ENCODE measurements at regions not wholly inside any gene's neighbourhood (a gene's known extent, or its start where the extent isn't known, plus 50 kb on each side); places are given as distances from the start of the nearest gene placed in this dataset.
A peak's percentile ranks its signal among the peaks of the same experiment; 100 is the strongest.

DNA sequence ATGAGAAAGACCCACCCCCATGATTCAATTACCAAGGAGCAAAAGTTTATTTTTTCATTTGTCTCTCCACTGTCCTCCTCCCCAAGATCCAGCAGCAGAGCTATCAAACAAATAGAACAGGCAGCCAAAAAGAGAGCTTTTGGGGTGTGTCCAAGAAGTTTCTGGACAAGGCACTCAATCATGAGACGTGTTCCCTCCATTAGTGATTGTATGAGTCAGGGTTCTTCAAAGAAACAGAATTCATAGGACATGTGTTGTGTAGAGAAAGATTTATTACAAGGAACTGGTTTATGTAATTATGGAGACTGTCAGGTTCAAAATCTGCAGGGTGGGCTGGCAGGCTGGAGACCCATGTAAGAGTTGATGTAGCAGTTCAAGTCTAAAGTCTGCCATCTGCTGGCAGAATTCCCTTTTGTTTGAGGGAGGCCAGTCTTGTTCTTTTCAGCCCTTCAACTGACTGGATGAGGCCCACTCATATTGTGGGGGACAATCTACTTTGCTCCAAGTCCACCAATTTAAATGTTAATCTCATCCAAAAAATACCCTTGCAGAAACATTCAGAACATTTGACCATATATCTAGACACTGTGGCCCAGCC is 248.1 kb upstream of the OPRM1 start:
- Histone ChIP-seq H2AFZ (ENCODE audit: low read length) (no peak overlapping the region), H3K27me3 (ENCODE audit: control insufficient read depth in 1 of 2, insufficient read depth in 2 of 2, low read length in 2 of 2) (no peaks in the 10 kb centered on the region), H3K4me2 (ENCODE audit: low read depth, low read length) (no peak overlapping the region), H3K4me3 (replicated peaks in 1 of 3; ENCODE audit: insufficient read depth in 1 of 3, low read depth in 2 of 3, low read length in 3 of 3) (no peak overlapping the region), H3K79me2 (ENCODE audit: insufficient read depth, low read length) (no peaks in the 10 kb centered on the region), H3K36me3 (replicated peaks in 1 of 2; ENCODE audit: control insufficient read depth in 1 of 2, insufficient read depth in 2 of 2, low read length in 2 of 2) (no peaks in the 10 kb centered on the region), H3K9ac (ENCODE audit: insufficient read depth, low read depth, low read length) (no peak overlapping the region), H3K27ac (ENCODE audit: extremely low read length, insufficient read depth, low read length) (no peak overlapping the region), H3K9me3 (ENCODE audit: low read length) (no peaks in the 10 kb centered on the region), H3K4me1 (ENCODE audit: insufficient read depth, low read length) (peaks cover 7% of the 10 kb centered on the region), H4K20me1 (ENCODE audit: insufficient read depth, low read length) (no peaks in the 10 kb centered on the region)
- intact Hi-C loops (cut with micrococcal nuclease; ENCODE audit: unreplicated experiment) (loop anchor here (1.0 kb wide), 1 partner anchor 560 kb away; no protein-coding TSS in a partner anchor), in situ Hi-C loops (cut with HindIII; ENCODE audit: extremely low pct_ligation_motif_present, low pct_unique_long_range_greater_than_20kb) (no loop called here)
- POLR2A ChIA-PET, result no interaction called here
- FAIRE-seq (no peak), DNase-seq (ENCODE audit: low spot score) (peak; percentile 37), ATAC-seq (peak; percentile 60)
- BruUV-seq (replicated peaks), result no TSS peak
- 60% methylated on average over 1 of the region's 1 CpG for WGBS (ENCODE audit: low lambda C conversion rate)
- CTCF ChIA-PET (ENCODE audit: low intra/inter-chr PET ratio, low total read pairs), result no interaction called here
- TF ChIP-seq SMARCC2 (IDR thresholded peaks at IDR 0.05) (no peak), CTCF (CRISPR knock-in tag; IDR thresholded peaks at IDR 0.05) (peak; percentile 50), STAG1 (CRISPR knock-in tag; IDR thresholded peaks at IDR 0.05) (peak; percentile 19; the same call in 1 of the 2 replicates), ZBTB7A (CRISPR knock-in tag; IDR thresholded peaks at IDR 0.05) (no peak), AGO2 (optimal IDR thresholded peaks at IDR 0.05; ENCODE audit: low read depth, low read length) (no peak), SMC3 (IDR thresholded peaks at IDR 0.05; ENCODE audit: low read length) (0 out of 2 replicates have a peak, but pooled peaks have one; percentile 29), NCOA5 (CRISPR knock-in tag; IDR thresholded peaks at IDR 0.05) (no peak), CHCHD3 (CRISPR knock-in tag; IDR thresholded peaks at IDR 0.05) (no peak)
- TF ChIP-seq, protein P1, sequence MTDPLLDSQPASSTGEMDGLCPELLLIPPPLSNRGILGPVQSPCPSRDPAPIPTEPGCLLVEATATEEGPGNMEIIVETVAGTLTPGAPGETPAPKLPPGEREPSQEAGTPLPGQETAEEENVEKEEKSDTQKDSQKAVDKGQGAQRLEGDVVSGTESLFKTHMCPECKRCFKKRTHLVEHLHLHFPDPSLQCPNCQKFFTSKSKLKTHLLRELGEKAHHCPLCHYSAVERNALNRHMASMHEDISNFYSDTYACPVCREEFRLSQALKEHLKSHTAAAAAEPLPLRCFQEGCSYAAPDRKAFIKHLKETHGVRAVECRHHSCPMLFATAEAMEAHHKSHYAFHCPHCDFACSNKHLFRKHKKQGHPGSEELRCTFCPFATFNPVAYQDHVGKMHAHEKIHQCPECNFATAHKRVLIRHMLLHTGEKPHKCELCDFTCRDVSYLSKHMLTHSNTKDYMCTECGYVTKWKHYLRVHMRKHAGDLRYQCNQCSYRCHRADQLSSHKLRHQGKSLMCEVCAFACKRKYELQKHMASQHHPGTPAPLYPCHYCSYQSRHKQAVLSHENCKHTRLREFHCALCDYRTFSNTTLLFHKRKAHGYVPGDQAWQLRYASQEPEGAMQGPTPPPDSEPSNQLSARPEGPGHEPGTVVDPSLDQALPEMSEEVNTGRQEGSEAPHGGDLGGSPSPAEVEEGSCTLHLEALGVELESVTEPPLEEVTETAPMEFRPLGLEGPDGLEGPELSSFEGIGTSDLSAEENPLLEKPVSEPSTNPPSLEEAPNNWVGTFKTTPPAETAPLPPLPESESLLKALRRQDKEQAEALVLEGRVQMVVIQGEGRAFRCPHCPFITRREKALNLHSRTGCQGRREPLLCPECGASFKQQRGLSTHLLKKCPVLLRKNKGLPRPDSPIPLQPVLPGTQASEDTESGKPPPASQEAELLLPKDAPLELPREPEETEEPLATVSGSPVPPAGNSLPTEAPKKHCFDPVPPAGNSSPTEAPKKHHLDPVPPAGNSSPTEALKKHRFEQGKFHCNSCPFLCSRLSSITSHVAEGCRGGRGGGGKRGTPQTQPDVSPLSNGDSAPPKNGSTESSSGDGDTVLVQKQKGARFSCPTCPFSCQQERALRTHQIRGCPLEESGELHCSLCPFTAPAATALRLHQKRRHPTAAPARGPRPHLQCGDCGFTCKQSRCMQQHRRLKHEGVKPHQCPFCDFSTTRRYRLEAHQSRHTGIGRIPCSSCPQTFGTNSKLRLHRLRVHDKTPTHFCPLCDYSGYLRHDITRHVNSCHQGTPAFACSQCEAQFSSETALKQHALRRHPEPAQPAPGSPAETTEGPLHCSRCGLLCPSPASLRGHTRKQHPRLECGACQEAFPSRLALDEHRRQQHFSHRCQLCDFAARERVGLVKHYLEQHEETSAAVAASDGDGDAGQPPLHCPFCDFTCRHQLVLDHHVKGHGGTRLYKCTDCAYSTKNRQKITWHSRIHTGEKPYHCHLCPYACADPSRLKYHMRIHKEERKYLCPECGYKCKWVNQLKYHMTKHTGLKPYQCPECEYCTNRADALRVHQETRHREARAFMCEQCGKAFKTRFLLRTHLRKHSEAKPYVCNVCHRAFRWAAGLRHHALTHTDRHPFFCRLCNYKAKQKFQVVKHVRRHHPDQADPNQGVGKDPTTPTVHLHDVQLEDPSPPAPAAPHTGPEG (CRISPR knock-in tag; IDR thresholded peaks at IDR 0.05), result no peak
